Stimulated activated CD8-positive, alpha-beta memory T cell treated with anti-CD3 and anti-CD28 coated beads, Interleukin-7, amount 100 ng/mL, for 4 hours (primary cell): ENCODE measurements at regions not wholly inside any gene's neighbourhood (a gene's known extent, or its start where the extent isn't known, plus 50 kb on each side); places are given as distances from the start of the nearest gene placed in this dataset.

Source experiments
- DNase-seq, 2 donors: peaks; one replicate each; pipeline ENCODE4 v3.0.0-alpha.2; 2020; ENCODE audit warnings: low read depth in 2 of 2

DNA sequence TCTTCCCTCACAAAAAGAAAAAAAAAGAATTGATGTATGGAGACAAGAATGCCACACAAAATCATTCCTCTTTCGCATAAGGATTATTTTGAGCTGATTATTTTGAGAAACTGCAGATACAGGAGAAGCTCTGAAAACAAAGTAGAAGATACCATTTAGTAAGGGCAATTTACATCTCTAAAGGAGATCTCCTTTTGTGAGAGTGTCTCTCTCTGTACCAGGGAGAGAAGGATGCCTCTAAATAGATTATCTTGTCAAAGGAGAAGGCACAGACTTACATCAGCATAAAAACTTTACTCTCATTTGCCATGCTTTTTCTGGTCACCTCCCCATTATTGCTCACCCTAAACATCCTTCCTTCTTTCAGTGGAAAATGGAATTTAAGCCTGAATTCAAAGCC, 747.9 kb upstream of the COBL start:
- no peak for DNase-seq

DNA sequence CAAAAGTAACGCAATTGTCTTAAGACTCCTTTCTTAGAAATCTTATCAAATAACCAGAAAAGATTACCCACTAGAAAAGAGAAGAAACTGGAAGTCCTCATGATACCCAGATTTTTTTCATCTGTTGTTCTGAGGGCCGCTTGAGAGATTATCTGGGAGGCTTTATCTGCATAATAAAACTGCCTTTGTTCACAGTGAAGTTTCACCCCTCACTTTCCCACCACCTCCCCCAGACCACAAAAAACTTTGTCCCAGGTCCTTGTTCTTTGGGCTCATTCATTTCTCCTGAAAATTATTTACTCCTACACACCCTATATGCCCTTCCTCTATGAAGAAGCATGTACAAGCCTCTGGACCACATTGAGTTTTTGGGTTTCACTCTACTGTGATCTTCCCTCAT, 745.1 kb upstream of the COBL start:
- no peak for DNase-seq

DNA sequence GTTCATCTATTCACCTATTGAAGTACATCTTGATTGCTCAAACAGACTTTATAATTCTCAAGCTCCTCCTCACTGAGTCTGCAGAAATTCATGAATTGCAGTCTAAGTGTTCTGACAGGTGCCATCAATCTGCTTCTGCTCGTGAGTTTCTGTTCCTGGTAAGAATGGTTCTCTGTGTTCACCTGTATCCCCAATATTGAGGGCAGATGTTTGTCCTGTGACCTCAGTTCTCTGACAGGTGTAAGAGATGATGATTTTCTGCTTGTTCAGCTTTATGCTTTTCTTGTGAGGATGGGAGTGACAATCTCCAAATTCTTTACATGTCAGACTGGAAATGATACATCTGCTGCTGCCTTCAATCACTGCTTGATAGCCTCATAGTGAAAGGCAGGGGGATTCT, 736.9 kb upstream of the COBL start:
- DNase-seq = no peak

DNA sequence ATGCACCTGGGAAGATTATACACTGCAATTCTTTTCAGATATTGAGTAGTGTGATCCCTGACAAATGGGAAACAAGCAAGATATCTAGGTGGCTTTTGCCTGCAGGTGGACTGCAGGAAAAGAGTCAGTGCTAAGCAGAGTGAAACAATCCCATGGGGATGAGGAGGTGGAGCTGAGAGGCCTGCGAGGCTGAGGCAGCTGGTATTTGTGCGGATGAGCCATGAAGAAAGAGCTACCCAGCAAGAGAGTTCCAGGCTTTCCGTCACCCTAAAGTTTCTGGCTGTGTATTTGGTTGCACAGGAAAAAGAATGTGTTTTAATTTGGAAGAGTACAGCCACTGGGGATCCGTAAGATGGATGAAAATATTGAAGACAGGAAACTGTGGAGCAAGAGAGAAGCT, 714.1 kb upstream of the COBL start:
- no peak for DNase-seq

DNA sequence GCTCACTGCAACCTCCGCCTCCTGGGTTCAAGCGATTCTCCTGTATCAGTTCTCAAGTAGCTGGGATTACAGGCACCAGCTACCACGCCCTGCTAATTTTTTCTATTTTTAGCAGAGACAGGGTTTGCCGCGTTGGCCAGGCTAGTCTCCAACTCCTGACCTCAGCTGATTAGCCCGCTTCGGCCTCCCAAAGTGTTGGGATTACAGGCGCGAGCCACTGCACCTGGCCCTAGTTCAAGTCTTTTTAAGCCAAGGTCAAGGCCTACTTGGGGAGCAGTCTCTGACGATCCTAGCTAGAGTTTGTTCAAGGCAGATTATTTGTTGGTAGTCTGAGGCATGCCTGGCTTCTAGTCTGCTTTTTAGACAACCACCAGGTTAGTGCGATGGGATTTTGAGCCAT, 709.5 kb upstream of the COBL start:
- no peak for DNase-seq

DNA sequence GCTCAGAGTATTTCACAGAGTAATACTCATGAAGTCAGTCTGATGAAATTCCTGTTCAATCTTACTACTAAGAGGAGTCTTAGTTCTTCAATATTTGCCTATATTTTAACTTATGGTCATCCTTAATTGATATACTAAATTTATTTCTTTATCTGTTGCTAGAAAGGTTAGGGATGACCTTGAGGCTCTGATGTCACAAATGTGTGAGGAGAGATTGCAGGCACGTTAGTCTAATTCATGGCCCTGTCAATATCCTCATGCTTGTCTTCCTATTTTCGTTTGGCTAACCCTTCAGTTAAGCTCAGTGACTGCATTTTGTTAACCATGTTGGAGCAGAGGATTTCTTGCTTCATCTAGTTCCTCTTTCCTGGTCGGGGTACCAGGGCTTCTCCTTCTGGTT, 704.7 kb upstream of the COBL start:
- no peak for DNase-seq

DNA sequence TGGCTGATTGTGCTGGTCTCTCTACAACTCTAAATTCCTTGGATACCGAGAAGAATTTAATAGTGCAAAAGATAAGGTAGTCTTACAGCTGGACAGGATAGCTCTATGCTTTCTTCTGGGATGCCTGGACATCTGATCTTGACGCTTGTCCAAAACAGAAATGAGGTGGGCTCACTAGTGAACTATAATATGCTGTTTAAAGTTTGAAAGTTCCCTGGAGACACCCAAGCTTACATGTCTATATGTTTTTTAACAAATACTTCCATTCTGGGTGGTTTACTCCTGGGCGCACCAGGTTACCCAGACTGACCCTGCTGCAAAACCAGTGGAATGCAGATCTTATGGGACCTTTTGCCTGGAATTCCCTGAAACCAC, 702.1 kb upstream of the COBL start:
- DNase-seq = no peak

DNA sequence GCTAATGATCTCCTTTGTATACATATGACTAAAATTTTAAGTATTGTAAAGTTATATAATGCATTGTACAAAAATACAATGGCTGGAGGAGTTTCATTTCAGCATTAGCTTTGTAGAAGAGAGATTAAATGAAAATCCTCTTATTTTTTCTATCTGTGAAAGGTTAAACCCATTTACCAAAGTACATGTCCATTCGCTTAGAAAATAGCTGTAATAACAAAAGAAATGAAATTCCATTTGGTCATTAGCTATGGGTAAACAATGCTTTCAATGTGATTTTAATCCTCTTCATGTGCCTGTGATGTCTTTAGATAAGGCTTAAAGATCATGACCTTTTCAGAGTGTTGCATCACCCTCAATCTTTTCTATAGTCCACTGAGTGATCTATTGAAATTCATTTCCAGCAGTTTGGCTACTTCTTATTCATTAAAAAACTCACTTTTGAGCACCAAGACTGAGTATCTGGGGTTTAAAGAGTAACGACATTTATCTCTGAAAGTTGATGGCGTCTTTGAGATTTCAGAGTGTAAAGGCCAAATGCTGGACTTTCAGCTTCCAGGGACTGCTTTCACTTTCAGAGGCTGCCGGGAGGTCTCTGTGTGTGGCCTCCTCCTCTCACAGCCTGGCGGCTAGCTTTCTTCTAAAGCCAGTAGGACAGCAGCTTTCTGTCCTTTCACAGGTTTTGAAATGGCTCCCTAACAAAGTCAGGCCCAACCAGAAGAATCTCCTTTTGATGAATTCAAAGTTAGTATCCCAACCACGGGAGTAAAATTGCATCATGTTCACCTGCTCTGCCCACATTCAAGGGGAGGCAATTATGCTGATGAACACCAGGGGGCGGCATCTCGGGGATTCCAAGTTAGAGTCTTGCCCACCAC, 701.4 kb upstream of the COBL start:
- DNase-seq = no peak

DNA sequence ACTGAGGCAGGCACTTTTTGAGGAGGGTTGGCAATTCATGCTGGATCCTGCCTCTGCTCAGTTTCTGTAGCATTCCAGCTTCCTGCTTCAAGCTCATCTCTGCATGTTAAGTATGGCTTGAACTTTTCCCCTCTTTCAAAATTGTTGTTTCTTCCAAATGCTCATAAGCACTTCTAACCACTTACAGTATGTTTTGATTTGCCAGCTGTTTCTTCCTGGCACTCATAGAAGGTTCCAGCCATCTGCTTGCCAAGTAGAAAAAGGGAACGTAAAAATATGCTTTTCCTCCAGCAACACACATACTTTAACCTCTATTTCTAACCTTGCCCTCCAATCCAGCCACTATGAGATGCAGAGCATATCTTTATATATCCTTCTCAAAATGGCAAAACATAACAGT, 692.6 kb upstream of the COBL start:
- DNase-seq = no peak

DNA sequence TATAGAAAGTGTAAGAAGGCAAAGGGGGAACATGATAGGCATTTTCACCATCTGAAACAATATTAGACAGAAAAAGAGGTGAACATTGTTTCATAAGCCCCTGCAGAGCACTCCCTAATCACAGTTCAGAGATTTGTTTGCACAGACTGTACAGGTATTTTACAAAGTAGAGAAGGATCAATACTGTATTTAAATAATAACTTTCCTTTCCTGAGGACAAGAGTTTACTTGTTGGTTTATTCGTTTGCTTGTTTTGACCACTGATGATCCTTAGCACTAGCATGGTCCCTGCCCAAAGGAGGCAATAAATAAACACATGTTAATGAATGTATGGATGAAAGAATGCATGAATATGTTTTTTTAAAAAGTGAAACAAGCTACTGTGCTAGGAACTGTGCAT, 690.1 kb upstream of the COBL start:
- DNase-seq = no peak

DNA sequence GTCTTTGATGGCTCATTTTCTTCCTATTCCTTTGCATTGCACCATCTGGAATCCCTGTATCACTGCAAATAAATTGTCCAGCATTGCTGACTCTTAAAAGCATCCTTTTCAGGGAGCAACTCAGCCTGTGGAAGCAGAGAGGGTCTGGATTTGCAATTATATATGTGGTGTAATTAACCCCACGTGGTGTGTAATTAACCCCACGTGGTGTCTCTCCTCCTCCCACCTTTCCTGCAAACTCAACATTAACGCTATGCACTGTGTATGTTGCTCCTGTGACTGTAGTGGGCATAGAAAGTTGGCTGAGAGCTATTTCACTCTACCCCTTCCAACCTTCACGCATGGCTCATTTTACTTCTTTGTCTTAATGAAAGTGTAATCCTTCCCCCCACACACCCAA, 689.0 kb upstream of the COBL start:
- DNase-seq = no peak

DNA sequence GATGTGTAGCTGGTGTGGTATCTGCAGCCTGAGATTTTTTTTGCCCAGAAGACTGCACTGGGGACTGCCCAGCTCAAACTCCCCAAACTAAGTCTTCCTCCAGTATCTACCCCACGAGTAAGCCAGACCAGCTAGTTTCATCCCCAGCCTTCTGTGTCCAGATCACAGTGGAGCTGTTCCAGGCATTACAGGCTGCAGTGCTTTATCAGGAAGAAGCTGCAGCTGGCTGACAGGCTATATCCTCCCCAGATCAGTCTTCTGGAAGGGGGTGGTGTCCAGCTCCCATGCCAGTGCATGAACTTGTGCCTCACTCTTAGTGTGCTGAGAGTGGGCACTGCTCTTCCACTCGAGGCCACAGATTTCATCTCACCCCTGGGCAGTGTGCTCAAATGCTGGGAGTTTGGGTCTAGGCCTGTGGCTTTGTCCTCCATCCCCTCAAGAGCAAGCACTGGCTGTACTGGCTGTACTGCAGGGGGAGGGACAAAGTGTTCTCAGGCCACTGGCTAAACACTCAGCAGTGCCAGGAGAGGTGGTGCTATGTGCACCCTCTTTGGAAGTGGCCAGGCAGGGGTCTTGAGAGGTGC, 679.1 kb upstream of the COBL start:
- no peak for DNase-seq

DNA sequence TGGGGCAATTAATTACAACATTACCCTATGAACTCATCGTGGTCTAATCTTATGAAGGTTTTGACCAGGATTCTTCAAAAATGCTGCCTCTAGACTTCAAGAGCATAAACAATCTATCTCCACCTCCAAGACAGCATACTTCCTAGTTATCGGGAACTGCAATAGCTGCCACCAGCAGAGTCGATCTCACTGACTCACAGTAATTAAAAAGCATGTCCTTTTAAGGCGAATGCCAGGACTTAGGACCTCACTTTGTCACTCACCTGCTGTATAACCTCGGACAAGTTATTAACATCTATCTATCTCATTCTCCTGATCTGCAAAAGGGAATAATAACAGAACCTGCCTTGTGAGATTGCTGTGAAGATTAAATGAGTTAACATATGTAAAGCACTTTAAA, 666.0 kb upstream of the COBL start:
- DNase-seq = no peak

DNA sequence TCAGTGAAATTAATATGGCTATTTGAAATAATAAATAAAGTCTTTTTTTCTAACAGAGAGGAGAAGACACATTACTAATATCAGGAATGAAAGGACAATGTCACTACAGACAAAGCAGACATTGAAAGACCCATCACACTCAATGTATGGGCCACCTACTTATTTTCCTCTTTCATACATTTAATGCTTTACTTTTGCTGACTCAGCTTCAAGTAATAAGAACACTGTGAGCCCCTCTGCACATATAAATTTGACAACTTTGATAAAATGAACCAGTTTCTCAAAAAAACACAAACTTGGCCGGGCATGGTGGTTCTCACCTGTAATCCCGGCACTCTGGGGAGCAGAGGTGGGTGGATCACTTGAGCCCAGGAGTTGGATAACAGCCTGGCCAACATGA, 664.2 kb upstream of the COBL start:
- no peak for DNase-seq

DNA sequence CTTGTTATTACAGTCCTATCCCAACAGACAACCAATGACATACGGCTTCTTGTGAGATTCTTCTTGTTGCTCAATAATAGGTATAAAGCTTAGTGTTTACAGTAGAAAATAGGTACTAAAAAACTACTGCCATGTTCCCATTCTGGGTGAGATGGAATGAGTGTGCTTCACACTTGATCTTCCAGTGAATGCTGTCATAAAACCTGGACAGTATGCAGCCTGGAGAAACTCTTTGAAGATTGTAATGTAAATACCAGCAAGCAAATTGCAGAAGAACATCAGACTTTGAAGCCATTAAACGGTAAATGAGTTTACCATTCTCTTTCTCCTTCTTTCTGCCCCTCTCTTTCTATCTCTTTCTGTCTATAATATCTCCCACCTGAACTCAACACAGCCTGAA, 663.7 kb upstream of the COBL start:
- no peak for DNase-seq

DNA sequence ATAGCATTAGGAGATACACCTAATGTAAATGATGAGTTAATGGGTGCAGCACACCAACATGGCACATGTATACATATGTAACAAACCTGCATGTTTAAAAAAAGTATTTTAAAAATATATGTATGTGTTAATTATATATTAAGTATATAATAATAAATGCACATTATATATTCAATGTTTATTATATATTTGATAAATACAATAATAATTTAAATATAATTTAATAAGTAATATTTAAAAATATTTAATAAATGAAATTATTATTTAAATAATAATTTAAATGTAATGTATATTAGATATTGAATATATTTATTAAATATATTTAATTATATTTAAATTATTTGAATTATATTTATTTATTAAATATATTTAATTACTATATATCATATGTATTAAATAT, 661.3 kb upstream of the COBL start:
- no peak for DNase-seq

DNA sequence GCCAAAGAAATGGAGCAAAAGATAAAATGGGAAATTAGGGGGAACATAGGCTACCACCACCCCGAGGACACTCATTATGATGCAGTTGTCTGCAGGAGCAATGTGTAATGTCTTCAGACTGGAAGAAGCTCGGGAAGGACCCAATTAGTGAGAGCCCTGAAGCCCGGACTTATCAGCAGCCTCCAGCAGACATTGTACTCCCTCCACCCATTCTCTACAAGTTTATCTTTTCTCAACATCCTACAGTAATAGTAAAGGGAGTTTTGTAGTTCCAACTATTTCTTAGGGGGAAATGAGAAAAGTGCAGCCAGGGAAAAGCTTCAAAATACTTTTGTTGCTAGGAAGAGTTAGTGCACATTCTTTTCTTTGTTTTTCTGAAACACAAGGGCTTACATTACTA, 657.3 kb upstream of the COBL start:
- no peak for DNase-seq

DNA sequence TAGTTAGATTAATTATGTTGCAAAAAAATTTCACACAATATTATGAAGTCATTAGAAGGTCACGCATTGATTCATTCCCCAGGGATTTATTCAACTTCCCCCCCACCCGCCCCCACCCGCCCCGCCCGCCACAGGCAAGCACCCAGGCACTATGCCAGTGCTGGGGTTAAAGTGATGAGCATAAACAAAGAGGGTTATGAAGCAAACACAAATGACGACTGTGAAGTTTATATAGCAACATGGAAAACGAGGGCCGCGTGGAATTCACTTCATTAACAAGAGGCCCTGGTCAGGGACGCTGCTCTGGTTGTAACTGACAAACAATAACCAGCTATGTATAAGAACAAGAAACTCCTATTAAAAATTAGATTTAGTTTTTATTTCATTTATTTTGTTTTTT, 656.5 kb upstream of the COBL start:
- no peak for DNase-seq

DNA sequence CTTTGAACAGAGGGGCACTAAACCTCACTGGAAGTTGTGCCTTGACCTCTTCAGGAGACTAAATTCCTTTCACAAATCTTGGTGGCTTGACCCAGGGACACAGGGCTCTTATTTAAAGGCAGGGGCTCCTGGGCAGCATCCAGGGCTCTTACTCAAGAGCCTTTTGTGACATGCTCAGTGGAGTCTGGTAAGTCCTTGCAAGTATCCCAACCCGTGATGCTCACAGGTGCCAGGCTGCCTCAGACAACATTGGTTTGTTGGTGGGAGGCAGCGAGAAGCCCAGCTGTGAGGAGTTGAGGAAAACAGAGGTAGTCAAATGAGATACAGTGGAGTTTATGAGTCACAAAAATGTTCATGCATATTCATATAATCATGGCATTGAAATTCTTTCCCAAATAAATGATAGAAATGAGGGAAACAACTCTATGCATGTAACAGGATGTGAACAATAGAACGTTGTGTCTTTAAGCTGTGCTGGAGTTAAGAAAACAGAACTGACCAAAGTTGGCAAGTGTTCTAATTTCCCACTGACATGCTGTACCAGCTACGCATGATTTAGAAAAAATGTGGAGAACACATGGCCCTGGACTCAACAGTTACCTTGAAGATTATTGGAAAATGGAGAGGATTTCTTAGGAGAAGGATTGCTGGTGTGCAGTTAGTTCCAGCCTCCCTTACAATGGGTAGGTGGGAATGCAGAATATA, 654.5 kb upstream of the COBL start:
- no peak for DNase-seq

DNA sequence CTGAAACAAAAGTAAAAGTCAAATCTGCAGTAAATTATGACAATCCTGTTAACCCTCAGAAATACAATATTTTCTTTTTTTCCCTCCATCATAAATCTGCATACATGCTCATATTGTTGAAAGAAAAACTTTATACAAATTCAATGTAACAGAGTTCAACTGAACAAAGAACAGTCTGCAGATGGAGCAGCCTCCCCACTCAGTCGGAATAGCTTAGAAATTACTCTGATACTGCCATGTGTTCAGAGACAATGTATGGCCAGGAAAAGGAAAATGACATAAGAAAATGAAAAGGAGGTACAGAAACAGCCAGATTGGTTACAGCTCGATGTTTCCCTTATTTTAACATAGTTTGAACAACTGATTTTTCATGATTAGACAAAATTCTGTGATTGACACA, 651.9 kb upstream of the COBL start:
- DNase-seq = no peak

DNA sequence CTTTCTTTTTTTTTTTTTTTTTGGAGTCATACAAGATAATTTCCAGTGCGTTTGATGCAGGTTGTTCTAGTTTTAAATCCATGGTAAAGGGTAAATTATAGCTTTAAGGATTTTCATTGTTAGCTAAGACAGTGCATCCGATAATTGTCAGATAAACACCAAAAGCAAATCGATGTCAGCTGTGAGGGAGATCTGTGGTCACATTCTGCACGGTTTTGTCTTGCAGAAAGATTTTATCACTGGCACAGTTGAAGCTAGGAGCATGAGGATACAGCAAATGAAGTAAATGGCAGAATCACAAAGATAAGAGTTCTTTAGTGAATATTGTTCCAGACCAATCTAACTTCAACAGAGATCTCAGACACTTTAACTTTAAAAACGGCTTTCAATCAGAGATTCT, 648.8 kb upstream of the COBL start:
- no peak for DNase-seq

DNA sequence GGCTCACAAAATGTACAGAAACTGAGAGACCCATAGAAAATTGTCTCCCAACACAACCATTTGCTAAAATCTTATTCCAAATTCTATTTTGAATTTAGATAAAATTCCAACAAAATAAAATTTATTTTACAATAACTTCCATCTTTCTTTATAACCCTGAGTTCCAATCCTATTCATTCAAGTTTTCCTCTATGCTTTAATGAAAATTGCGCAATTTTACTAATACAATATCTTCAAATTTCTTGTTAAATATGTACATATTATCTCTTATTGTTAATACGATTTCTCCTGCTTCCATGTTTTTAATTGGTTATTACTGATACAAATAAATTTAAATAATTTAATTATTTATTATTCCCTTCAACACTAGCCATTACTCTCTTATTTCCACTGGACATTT, 645.2 kb upstream of the COBL start:
- DNase-seq = no peak

DNA sequence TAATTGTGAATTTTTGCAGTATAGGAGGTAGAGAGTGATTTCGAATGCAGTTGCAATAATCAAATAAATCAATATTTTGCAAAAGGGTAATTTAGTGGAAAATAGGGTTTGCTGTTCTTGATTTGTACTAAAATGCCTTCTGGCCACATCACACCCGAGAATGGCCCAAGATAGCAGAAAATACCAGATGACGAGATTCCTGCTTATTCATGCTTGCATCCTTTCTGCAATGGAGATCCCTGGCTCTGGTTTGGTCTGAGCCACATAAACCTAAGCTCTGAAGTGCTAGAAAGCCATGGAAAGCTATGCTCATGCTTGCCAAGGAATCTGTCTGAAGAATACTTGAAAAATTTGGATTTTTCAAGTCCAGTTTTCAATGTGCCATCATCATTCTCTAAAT, 634.2 kb upstream of the COBL start:
- DNase-seq = no peak
